H9 (cell line): ENCODE measurements at regions not wholly inside any gene's neighbourhood (a gene's known extent, or its start where the extent isn't known, plus 50 kb on each side); places are given as distances from the start of the nearest gene placed in this dataset.

Experiments
- DNase-seq: peaks from one replicate; pipeline ENCODE4 v3.0.0-alpha.2; 2017
- H2AFZ ChIP-seq: one replicate; pipeline ENCODE4 v1.6.1; 2013; ENCODE audit warnings: mild to moderate bottlenecking, low read length, control low read depth, moderate library complexity
- H2AK5ac ChIP-seq: 2 replicates; pipeline ENCODE4 v1.6.1; 2013; ENCODE audit warnings: low read length, control low read depth, mixed read lengths; ENCODE audit not compliant: insufficient read length
- H2BK120ac ChIP-seq: one replicate; pipeline ENCODE4 v1.6.1; 2013; ENCODE audit warnings: low read depth, mild to moderate bottlenecking, low read length, control low read depth, inconsistent platforms; ENCODE audit not compliant: poor library complexity, severe bottlenecking
- H2BK12ac ChIP-seq: 2 replicates; pipeline ENCODE4 v1.6.1; 2013; ENCODE audit warnings: low read length, control low read depth, mixed read lengths, low read depth; ENCODE audit not compliant: insufficient read length
- H2BK15ac ChIP-seq: 2 replicates; pipeline ENCODE4 v1.6.1; 2013; ENCODE audit warnings: low read depth, low read length, control low read depth
- H2BK20ac ChIP-seq: one replicate; pipeline ENCODE4 v1.6.1; 2013; ENCODE audit warnings: low read depth, mild to moderate bottlenecking, low read length, control low read depth, inconsistent platforms; ENCODE audit not compliant: poor library complexity, severe bottlenecking
- H2BK5ac ChIP-seq: 2 replicates; pipeline ENCODE4 v1.6.1; 2013; ENCODE audit warnings: low read length, control low read depth, mixed read lengths; ENCODE audit not compliant: insufficient read length
- H3K14ac ChIP-seq: 2 replicates; pipeline ENCODE4 v1.6.1; 2013; ENCODE audit warnings: low read length, control low read depth; ENCODE audit not compliant: insufficient read depth
- H3K18ac ChIP-seq: 2 replicates; pipeline ENCODE4 v1.6.1; 2013; ENCODE audit warnings: low read depth, mild to moderate bottlenecking, mixed read lengths, low read length, control low read depth; ENCODE audit not compliant: insufficient read length
- H3K23ac ChIP-seq: 2 replicates; pipeline ENCODE4 v1.6.1; 2013; ENCODE audit warnings: low read length, control low read depth, mixed read lengths, low read depth; ENCODE audit not compliant: insufficient read length
- H3K23me2 ChIP-seq: 2 replicates; pipeline ENCODE4 v1.6.1; 2013; ENCODE audit warnings: low read depth, mild to moderate bottlenecking, mixed read lengths, low read length, control low read depth; ENCODE audit not compliant: insufficient read length, poor library complexity, severe bottlenecking
- H3K27ac ChIP-seq: 2 replicates; pipeline ENCODE4 v1.5.1; 2013; ENCODE audit warnings: low read length, control low read depth, mixed read lengths, low read depth; ENCODE audit not compliant: insufficient read length
- H3K27me3 ChIP-seq: 2 replicates; pipeline ENCODE4 v1.6.1; 2013; ENCODE audit warnings: low read length, control low read depth, inconsistent platforms; ENCODE audit not compliant: insufficient read depth
- H3K4ac ChIP-seq: 2 replicates; pipeline ENCODE4 v1.6.1; 2013; ENCODE audit warnings: low read depth, mild to moderate bottlenecking, control low read depth, inconsistent platforms, low read length, moderate library complexity
- H3K4me1 ChIP-seq: 2 replicates; pipeline ENCODE4 v1.6.1; 2013; ENCODE audit warnings: low read length, control low read depth, inconsistent platforms; ENCODE audit not compliant: insufficient read depth
- H3K4me2 ChIP-seq: 2 replicates; pipeline ENCODE4 v1.6.1; 2013; ENCODE audit warnings: low read length, control low read depth, mixed read lengths; ENCODE audit not compliant: insufficient read length, insufficient read depth
- H3K56ac ChIP-seq: 2 replicates; pipeline ENCODE4 v1.6.1; 2013; ENCODE audit warnings: low read depth, mild to moderate bottlenecking, mixed read lengths, low read length, control low read depth; ENCODE audit not compliant: insufficient read length
- H3K79me1 ChIP-seq: 2 replicates; pipeline ENCODE4 v1.6.1; 2013; ENCODE audit warnings: low read depth, mild to moderate bottlenecking, moderate library complexity, low read length, control low read depth, inconsistent platforms; ENCODE audit not compliant: insufficient read depth, poor library complexity, severe bottlenecking
- H3K79me2 ChIP-seq: 2 replicates; pipeline ENCODE4 v1.6.1; 2013; ENCODE audit warnings: low read length, control low read depth, inconsistent platforms; ENCODE audit not compliant: insufficient read depth
- H3K9ac ChIP-seq: 2 replicates; pipeline ENCODE4 v1.6.1; 2013; ENCODE audit warnings: low read length, control low read depth, mixed read lengths; ENCODE audit not compliant: insufficient read length; ENCODE audit errors: extremely low read depth
- H3K9me3 ChIP-seq: one replicate; pipeline ENCODE4 v1.6.1; 2013; ENCODE audit warnings: low read depth, low read length, inconsistent platforms; ENCODE audit not compliant: control insufficient read depth
- H3T11ph ChIP-seq: one replicate; pipeline ENCODE4 v1.6.1; 2013; ENCODE audit warnings: mild to moderate bottlenecking, low read length, control low read depth, inconsistent platforms
- H4K20me1 ChIP-seq: one replicate; pipeline ENCODE4 v1.6.1; 2013; ENCODE audit not compliant: control insufficient read depth, insufficient read length, insufficient read depth
- H4K5ac ChIP-seq: 2 replicates; pipeline ENCODE4 v1.6.1; 2013; ENCODE audit warnings: low read depth, mild to moderate bottlenecking, mixed read lengths, low read length, control low read depth; ENCODE audit not compliant: insufficient read length
- H4K8ac ChIP-seq: replicated peaks from 2 replicates; pipeline ENCODE4 v1.6.1; 2013; ENCODE audit warnings: low read length, control low read depth, mixed read lengths, low read depth; ENCODE audit not compliant: insufficient read length
- H4K91ac ChIP-seq: 2 replicates; pipeline ENCODE4 v1.6.1; 2013; ENCODE audit warnings: low read depth, mild to moderate bottlenecking, moderate library complexity, mixed read lengths, low read length, control low read depth; ENCODE audit not compliant: insufficient read length
- H3K27ac Mint-ChIP-seq, 3 experiments: 2 replicates in 2 of 3; 3 replicates in 1 of 3; pipeline ENCODE4 v1.8.0; 2020 to 2021; ENCODE audit warnings: mixed read lengths in 3 of 3, mild to moderate bottlenecking in 1 of 3, moderate library complexity in 1 of 3
- H3K27me3 Mint-ChIP-seq: 2 replicates; pipeline ENCODE4 v1.8.0; 2021; ENCODE audit warnings: low read depth, mild to moderate bottlenecking, moderate library complexity, mixed read lengths
- H3K36me3 Mint-ChIP-seq, 3 experiments: 2 replicates in 2 of 3; 3 replicates in 1 of 3; pipeline ENCODE4 v1.8.0; 2020 to 2021; ENCODE audit warnings: low read depth in 3 of 3, mixed read lengths in 3 of 3; ENCODE audit not compliant: insufficient read depth in 1 of 3
- H3K4me1 Mint-ChIP-seq, 2 experiments: 2 replicates each; pipeline ENCODE4 v1.8.0; 2020; ENCODE audit warnings: mixed read lengths in 2 of 2
- H3K4me3 Mint-ChIP-seq, 2 experiments: 2 replicates in 1 of 2; 3 replicates in 1 of 2; pipeline ENCODE4 v1.8.0; 2020 to 2021; ENCODE audit warnings: mild to moderate bottlenecking in 2 of 2, mixed read lengths in 2 of 2, moderate library complexity in 1 of 2
- H3K9me3 Mint-ChIP-seq, 2 experiments: 2 replicates in 1 of 2; 3 replicates in 1 of 2; pipeline ENCODE4 v1.8.0; 2020; ENCODE audit warnings: mild to moderate bottlenecking in 2 of 2, mixed read lengths in 2 of 2, moderate library complexity in 1 of 2
- WGBS: extraction: QIAGEN DNeasy Blood & Tissue Kit; methylation state at CpG from one replicate; pipeline ENCODE4 v1.1.7; 2013; ENCODE audit warnings: missing lambda C conversion rate, low lambda C conversion rate, mixed read lengths; ENCODE audit not compliant: insufficient read length; ENCODE audit errors: extremely low coverage; 5-methylcytosine and 5-hydroxymethylcytosine counted together
- TF ChIP-seq, protein P1 (sequence below): fragments of 200-600 bp; sonication (generic); conservative IDR thresholded peaks from 3 replicates; pipeline ENCODE4 v1.8.0; 2021; ENCODE audit warnings: antibody characterized with exemption, mild to moderate bottlenecking

DNA sequence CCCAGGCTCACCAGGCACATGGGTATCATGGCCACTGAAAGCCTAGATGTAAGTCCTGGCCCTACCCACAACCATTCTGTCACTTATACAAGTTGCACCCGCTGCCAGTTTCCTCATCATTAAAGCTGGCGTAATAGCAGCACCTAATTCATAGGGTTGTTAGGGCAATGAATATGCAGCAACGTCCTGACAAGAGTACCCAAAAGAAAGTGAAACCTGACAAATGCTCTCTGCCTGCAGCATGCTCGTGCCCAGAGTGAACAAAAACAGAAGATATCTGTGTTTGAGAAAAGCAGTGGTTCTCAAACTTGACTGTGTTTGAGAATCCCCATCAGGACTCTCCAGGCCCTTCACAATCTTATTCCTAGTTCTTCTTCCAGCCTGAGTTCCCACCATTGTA, 632.4 kb downstream of the SEMA5A start:
- H4K5ac ChIP-seq = no peak overlapping the region
- TF ChIP-seq, protein P1, sequence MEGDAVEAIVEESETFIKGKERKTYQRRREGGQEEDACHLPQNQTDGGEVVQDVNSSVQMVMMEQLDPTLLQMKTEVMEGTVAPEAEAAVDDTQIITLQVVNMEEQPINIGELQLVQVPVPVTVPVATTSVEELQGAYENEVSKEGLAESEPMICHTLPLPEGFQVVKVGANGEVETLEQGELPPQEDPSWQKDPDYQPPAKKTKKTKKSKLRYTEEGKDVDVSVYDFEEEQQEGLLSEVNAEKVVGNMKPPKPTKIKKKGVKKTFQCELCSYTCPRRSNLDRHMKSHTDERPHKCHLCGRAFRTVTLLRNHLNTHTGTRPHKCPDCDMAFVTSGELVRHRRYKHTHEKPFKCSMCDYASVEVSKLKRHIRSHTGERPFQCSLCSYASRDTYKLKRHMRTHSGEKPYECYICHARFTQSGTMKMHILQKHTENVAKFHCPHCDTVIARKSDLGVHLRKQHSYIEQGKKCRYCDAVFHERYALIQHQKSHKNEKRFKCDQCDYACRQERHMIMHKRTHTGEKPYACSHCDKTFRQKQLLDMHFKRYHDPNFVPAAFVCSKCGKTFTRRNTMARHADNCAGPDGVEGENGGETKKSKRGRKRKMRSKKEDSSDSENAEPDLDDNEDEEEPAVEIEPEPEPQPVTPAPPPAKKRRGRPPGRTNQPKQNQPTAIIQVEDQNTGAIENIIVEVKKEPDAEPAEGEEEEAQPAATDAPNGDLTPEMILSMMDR = no peak
- H3K36me3 Mint-ChIP-seq = no peaks in the 10 kb centered on the region
- DNase-seq = no peak
- no peak overlapping the region for H3K56ac ChIP-seq
- H3K9me3 ChIP-seq = no peaks in the 10 kb centered on the region
- no peaks in the 10 kb centered on the region for H3K4me1 ChIP-seq
- no peaks in the 10 kb centered on the region for H4K20me1 ChIP-seq
- no peaks in the 10 kb centered on the region for H3K9me3 Mint-ChIP-seq
- no peak overlapping the region for H3K4me2 ChIP-seq
- H3K79me1 ChIP-seq = no peaks in the 10 kb centered on the region
- H3K18ac ChIP-seq = no peak overlapping the region
- H3K27ac ChIP-seq = no peak overlapping the region
- no peaks in the 10 kb centered on the region for H3K4me1 Mint-ChIP-seq
- no peak overlapping the region for H4K8ac ChIP-seq
- no peak overlapping the region for H2BK20ac ChIP-seq
- H4K91ac ChIP-seq = no peak overlapping the region
- no peak overlapping the region for H3K4ac ChIP-seq
- H3K23ac ChIP-seq = no peak overlapping the region
- no peaks in the 10 kb centered on the region; the same call in none of the 2 replicates for H3K27me3 Mint-ChIP-seq
- H2BK15ac ChIP-seq = no peak overlapping the region
- no peaks in the 10 kb centered on the region for H3K79me2 ChIP-seq
- H2BK120ac ChIP-seq = no peak overlapping the region
- H2AK5ac ChIP-seq = no peak overlapping the region
- no peak overlapping the region for H2BK5ac ChIP-seq
- H3K9ac ChIP-seq = no peak overlapping the region
- no peak overlapping the region for H3K14ac ChIP-seq
- no CpG with 5 or more reads among the region's 4 CpGs for WGBS
- H3K23me2 ChIP-seq = no peaks in the 10 kb centered on the region
- H3K27ac Mint-ChIP-seq = no peak overlapping the region
- H3K4me3 Mint-ChIP-seq = no peak overlapping the region
- H2AFZ ChIP-seq = no peak overlapping the region
- H2BK12ac ChIP-seq = no peak overlapping the region
- H3K27me3 ChIP-seq = no peaks in the 10 kb centered on the region
- no peak overlapping the region for H3T11ph ChIP-seq
